Endothelial cell (in vitro differentiated cells): ENCODE measurements at regions not wholly inside any gene's neighbourhood (a gene's known extent, or its start where the extent isn't known, plus 50 kb on each side); places are given as distances from the start of the nearest gene placed in this dataset.

ENCODE experiments used
- DNase-seq: peaks from one replicate; pipeline ENCODE4 v3.0.0; 2021; ENCODE audit warnings: low spot score
- H3K27ac Mint-ChIP-seq: one replicate; pipeline ENCODE4 v1.8.0; 2021; ENCODE audit warnings: mixed read lengths, inconsistent platforms; ENCODE audit not compliant: unreplicated experiment
- H3K27me3 Mint-ChIP-seq: one replicate; pipeline ENCODE4 v1.8.0; 2021; ENCODE audit warnings: mild to moderate bottlenecking, moderate library complexity, mixed read lengths, inconsistent platforms; ENCODE audit not compliant: unreplicated experiment
- H3K36me3 Mint-ChIP-seq: one replicate; pipeline ENCODE4 v1.8.0; 2021; ENCODE audit warnings: mild to moderate bottlenecking, low read depth, mixed read lengths, inconsistent platforms; ENCODE audit not compliant: unreplicated experiment
- H3K4me1 Mint-ChIP-seq: one replicate; pipeline ENCODE4 v1.8.0; 2021; ENCODE audit warnings: mild to moderate bottlenecking, mixed read lengths, inconsistent platforms; ENCODE audit not compliant: unreplicated experiment
- H3K4me3 Mint-ChIP-seq: one replicate; pipeline ENCODE4 v1.8.0; 2021; ENCODE audit warnings: mild to moderate bottlenecking, mixed read lengths, inconsistent platforms; ENCODE audit not compliant: unreplicated experiment
- H3K9me3 Mint-ChIP-seq: one replicate; pipeline ENCODE4 v1.8.0; 2021; ENCODE audit warnings: mixed read lengths, inconsistent platforms; ENCODE audit not compliant: unreplicated experiment
- CTCF ChIP-seq: fragments of 200-600 bp; sonication (generic); IDR thresholded peaks from one replicate; pipeline ENCODE4 v1.5.0; 2021; ENCODE audit warnings: antibody characterized with exemption; ENCODE audit not compliant: unreplicated experiment

- Mint-ChIP-seq H3K9me3 (peaks cover 40% of the 10 kb centered on the region), H3K27me3 (peaks cover 6% of the 10 kb centered on the region), H3K4me3 (no peak overlapping the region), H3K36me3 (no peaks in the 10 kb centered on the region), H3K27ac (no peak overlapping the region), H3K4me1 (no peaks in the 10 kb centered on the region)
- no peak for DNase-seq
- TF ChIP-seq CTCF, result no peak
Measured at GRCh38 chr12:127263621-127264020, 1003.3 kb upstream of the TMEM132C start.

GRCh38 chr12:127267128-127267527, 999.8 kb upstream of the TMEM132C start:
- H3K27me3 Mint-ChIP-seq, result peaks cover 6% of the 10 kb centered on the region

GRCh38 chr12:127268213-127268612, 998.8 kb upstream of the TMEM132C start:
- Mint-ChIP-seq H3K4me3 (no peak overlapping the region), H3K27me3 (peaks cover 5% of the 10 kb centered on the region), H3K4me1 (no peaks in the 10 kb centered on the region), H3K9me3 (peaks cover 43% of the 10 kb centered on the region), H3K27ac (no peak overlapping the region), H3K36me3 (peaks cover 4% of the 10 kb centered on the region)
- no peak for DNase-seq
- no peak for TF ChIP-seq CTCF

More at GRCh38 chr12:127267128-127267527, 999.8 kb upstream of the TMEM132C start:
- Mint-ChIP-seq H3K9me3 (peaks cover 41% of the 10 kb centered on the region), H3K4me1 (no peaks in the 10 kb centered on the region), H3K36me3 (no peaks in the 10 kb centered on the region), H3K27ac (no peak overlapping the region), H3K4me3 (no peak overlapping the region)
- no peak for DNase-seq
- no peak for TF ChIP-seq CTCF

- Mint-ChIP-seq H3K4me1 (no peaks in the 10 kb centered on the region), H3K27ac (no peak overlapping the region), H3K27me3 (no peaks in the 10 kb centered on the region), H3K36me3 (peaks cover 4% of the 10 kb centered on the region), H3K4me3 (no peak overlapping the region), H3K9me3 (peaks cover 38% of the 10 kb centered on the region)
- no peak for DNase-seq
- TF ChIP-seq CTCF, result no peak
Measured at GRCh38 chr12:127268706-127269425, 998.1 kb upstream of the TMEM132C start.

- no peak overlapping the region for H3K27ac Mint-ChIP-seq
- H3K4me1 Mint-ChIP-seq, result no peaks in the 10 kb centered on the region
- no peak for DNase-seq
- no peak overlapping the region for H3K4me3 Mint-ChIP-seq
- peaks cover 25% of the 10 kb centered on the region for H3K9me3 Mint-ChIP-seq
- H3K27me3 Mint-ChIP-seq, result peaks cover 2% of the 10 kb centered on the region
- H3K36me3 Mint-ChIP-seq, result peaks cover 4% of the 10 kb centered on the region
- TF ChIP-seq CTCF, result no peak
Measured at GRCh38 chr12:127270193-127270592, 996.8 kb upstream of the TMEM132C start.
